Pancreas (tissue), 10 donors: ENCODE measurements at regions not wholly inside any gene's neighbourhood (a gene's known extent, or its start where the extent isn't known, plus 50 kb on each side); places are given as distances from the start of the nearest gene placed in this dataset.

ENCODE experiments used
- ATAC-seq, 4 donors: fragments of 200-7000 bp; cut with Tn5 transposase; one replicate each; pipeline versions ENCODE4 v1.8.0 to v1.9.1; 2020; ENCODE audit warnings: mild to moderate bottlenecking in 4 of 4, moderate library complexity in 4 of 4
- DNase-seq, 6 donors: peaks; one replicate each; pipeline ENCODE4 v3.0.0-alpha.2; 2020
- FAIRE-seq: peaks from 2 replicates; lab custom pipeline; 2012; peaks lifted over from hg19 to GRCh38; lab: Jason Lieb, UNC
- H3K27ac ChIP-seq, 4 donors: fragments of 200-600 bp; sonication (generic); 1 replicate in 3 of 4; 2 replicates in 1 of 4; pipeline versions ENCODE4 v1.5.0 to v1.8.0; 2020
- H3K27me3 ChIP-seq, 4 donors: fragments of 200-600 bp; one replicate each; pipeline ENCODE4 v1.8.0; 2021
- H3K36me3 ChIP-seq, 3 donors: fragments of 200-600 bp; sonication (generic) in 1 of 3; one replicate each; pipeline versions ENCODE4 v1.5.0 to v1.8.0; 2020 to 2021
- H3K4me1 ChIP-seq, 3 donors: fragments of 200-600 bp; one replicate each; pipeline ENCODE4 v1.8.0; 2021
- H3K4me3 ChIP-seq, 4 donors: fragments of 200-600 bp; sonication (generic) in 2 of 4; one replicate each; pipeline versions ENCODE4 v1.5.0 to v1.8.0; 2020 to 2021
- H3K9me3 ChIP-seq, 4 donors: fragments of 200-600 bp; one replicate each; pipeline ENCODE4 v1.8.0; 2021
- WGBS, 2 donors: extraction: QIAGEN DNeasy Blood & Tissue Kit; methylation state at CpG; one replicate each; pipeline ENCODE4 v1.1.7; 2013; 5-methylcytosine and 5-hydroxymethylcytosine counted together
- intact Hi-C, 3 donors: fragments of 100-400 bp; cut with DNase I; formaldehyde crosslinking; loops; one replicate each; pipeline versions ENCODE4 v1.11.1 to v1.14.2; 2022
- TF ChIP-seq, protein P1 (sequence below), 4 donors: fragments of 200-600 bp; sonication (generic) in 3 of 4; IDR thresholded peaks; one replicate each; pipeline versions ENCODE4 v1.5.0 to v1.8.0; 2021; ENCODE audit warnings: antibody characterized with exemption in 4 of 4
- donor health status: healthy with polysubstance abuse.
- donor health status: DM: no; HTN: no; CAD: no; lungs with moderate emphysema.
- donor health status: DM: no; HTN: no; CAD: no.
- donor health status: control.
- donor health status: control.
- donor health status: Bipolar disorder and iron deficiency.
- donor health status: DM: yes; HTN: yes; CAD: no.
- donor health status: DM: no; HTN: no; CAD: no.
- donor health status: DM: no; HTN: no; CAD: no.
- donor health status: DM: yes; HTN: yes; CAD: no.

DNA sequence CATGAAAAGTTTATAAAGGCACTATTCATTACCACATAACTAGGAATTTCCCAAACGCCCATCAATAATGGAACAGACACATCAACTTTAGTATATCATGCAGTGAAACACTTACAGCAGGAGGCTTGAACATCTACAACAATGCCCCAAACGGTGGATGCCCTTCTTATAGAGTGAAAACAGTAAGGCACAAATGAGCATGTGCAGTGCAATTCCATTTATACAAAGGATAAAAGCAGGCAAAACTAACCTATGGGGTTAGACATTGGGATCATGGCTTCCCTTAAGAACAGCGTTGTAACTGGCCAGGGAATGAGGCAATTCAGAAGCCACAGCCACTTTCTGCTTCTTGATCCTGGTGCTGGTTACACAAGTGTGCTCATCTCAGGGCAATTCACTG lies 1363.0 kb downstream of the TBC1D22A start:
- TF ChIP-seq, protein P1, sequence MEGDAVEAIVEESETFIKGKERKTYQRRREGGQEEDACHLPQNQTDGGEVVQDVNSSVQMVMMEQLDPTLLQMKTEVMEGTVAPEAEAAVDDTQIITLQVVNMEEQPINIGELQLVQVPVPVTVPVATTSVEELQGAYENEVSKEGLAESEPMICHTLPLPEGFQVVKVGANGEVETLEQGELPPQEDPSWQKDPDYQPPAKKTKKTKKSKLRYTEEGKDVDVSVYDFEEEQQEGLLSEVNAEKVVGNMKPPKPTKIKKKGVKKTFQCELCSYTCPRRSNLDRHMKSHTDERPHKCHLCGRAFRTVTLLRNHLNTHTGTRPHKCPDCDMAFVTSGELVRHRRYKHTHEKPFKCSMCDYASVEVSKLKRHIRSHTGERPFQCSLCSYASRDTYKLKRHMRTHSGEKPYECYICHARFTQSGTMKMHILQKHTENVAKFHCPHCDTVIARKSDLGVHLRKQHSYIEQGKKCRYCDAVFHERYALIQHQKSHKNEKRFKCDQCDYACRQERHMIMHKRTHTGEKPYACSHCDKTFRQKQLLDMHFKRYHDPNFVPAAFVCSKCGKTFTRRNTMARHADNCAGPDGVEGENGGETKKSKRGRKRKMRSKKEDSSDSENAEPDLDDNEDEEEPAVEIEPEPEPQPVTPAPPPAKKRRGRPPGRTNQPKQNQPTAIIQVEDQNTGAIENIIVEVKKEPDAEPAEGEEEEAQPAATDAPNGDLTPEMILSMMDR (IDR thresholded peaks at IDR 0.05): no peak
- intact Hi-C loops: no loop called here
- DNase-seq (no peak), ATAC-seq (no peak), FAIRE-seq (no peak)
- no peaks in the 10 kb centered on the region for H3K36me3 ChIP-seq
- WGBS, 2 donors: 40 to 41% methylated on average over 3 of the region's 3 CpGs
- no peak overlapping the region for H3K27ac ChIP-seq
- H3K27me3 ChIP-seq: peaks cover 0 to 2% (median 0%) of the 10 kb centered on the region in 4 donors
- no peak overlapping the region for H3K4me3 ChIP-seq
- H3K4me1 ChIP-seq: no peaks in the 10 kb centered on the region
- H3K9me3 ChIP-seq: no peaks in the 10 kb centered on the region

DNA sequence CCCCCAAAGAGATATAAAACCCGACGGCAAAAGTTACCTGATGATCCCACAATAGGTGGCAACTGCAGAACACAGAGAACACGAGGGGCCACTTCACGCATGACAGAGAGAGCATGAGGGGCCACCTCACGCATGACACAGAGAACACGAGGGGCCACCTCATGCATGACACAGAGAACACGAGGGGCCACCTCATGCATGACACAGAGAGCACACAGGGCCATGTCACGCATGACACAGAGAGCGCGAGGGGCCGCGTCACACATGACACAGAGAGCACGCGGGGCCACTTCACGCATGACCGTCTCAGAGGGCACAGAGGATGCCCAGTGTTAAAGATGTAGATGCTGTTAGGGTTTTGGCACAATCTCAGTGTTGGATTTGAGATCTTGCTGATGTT lies 1359.5 kb downstream of the TBC1D22A start:
- peaks cover 0 to 2% (median 0%) of the 10 kb centered on the region in 4 donors for H3K27me3 ChIP-seq
- H3K4me1 ChIP-seq: no peaks in the 10 kb centered on the region
- TF ChIP-seq, protein P1 (IDR thresholded peaks at IDR 0.05): no peak
- H3K27ac ChIP-seq: no peak overlapping the region
- intact Hi-C loops: no loop called here
- H3K4me3 ChIP-seq: no peak overlapping the region
- no peak for DNase-seq
- ATAC-seq: no peak
- no peaks in the 10 kb centered on the region for H3K9me3 ChIP-seq
- no peak for FAIRE-seq
- no peaks in the 10 kb centered on the region for H3K36me3 ChIP-seq
- 76 to 86% methylated on average over 16 of the region's 16 CpGs for WGBS, 2 donors

DNA sequence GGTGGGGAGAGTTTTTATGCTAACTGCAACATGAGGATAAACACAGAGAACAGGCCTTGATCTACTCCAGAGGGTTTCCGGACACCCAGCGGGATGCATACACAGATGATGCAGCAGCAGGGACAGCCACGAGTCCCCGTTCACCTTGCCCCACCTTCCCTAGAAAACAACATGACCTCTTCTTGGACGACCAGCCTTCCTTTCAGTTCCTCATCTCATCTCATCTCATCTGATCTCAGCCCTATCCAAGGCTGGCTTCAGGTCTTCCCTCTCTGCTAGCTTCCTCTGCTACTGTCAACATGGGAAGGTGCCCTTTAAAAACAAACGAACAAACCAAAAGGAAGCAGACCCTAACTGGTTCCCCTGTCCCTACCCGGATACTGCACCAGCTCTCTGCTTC lies 1356.2 kb downstream of the TBC1D22A start:
- 41 to 58% methylated on average over 7 of the region's 7 CpGs for WGBS, 2 donors
- Histone ChIP-seq H3K27ac (no peak overlapping the region), H3K36me3 (no peaks in the 10 kb centered on the region), H3K27me3 (no peaks in the 10 kb centered on the region), H3K4me1 (no peaks in the 10 kb centered on the region), H3K4me3 (no peak overlapping the region), H3K9me3 (no peaks in the 10 kb centered on the region)
- TF ChIP-seq, protein P1 (IDR thresholded peaks at IDR 0.05): no peak
- intact Hi-C loops: no loop called here
- FAIRE-seq: no peak
- DNase-seq: no peak
- no peak for ATAC-seq

DNA sequence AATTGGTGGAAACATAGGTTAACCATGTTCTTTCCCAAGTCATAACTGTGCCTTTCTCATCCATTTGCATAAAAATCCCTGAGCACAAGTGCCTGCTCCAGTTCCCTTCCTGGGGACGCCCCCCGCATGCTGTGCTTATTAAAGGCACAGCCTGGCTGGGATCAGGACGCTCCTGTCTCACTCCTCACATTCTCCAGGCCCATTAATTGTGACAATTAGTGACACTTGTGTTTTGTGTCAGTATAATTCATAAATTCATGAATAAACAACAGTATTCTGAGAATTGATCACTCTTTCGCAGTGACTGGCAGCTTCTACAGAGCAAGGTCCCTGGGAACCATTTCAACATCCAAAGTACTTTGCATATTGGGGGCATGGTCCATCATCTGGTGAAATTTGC lies 1354.4 kb downstream of the TBC1D22A start:
- Histone ChIP-seq H3K27me3 (no peaks in the 10 kb centered on the region), H3K4me3 (no peak overlapping the region), H3K36me3 (no peaks in the 10 kb centered on the region), H3K4me1 (no peaks in the 10 kb centered on the region), H3K27ac (no peak overlapping the region), H3K9me3 (no peaks in the 10 kb centered on the region)
- no peak for ATAC-seq
- TF ChIP-seq, protein P1 (IDR thresholded peaks at IDR 0.05): no peak
- intact Hi-C loops: no loop called here
- no peak for FAIRE-seq
- 48 to 59% methylated on average over 4 of the region's 4 CpGs for WGBS, 2 donors
- DNase-seq: no peak

DNA sequence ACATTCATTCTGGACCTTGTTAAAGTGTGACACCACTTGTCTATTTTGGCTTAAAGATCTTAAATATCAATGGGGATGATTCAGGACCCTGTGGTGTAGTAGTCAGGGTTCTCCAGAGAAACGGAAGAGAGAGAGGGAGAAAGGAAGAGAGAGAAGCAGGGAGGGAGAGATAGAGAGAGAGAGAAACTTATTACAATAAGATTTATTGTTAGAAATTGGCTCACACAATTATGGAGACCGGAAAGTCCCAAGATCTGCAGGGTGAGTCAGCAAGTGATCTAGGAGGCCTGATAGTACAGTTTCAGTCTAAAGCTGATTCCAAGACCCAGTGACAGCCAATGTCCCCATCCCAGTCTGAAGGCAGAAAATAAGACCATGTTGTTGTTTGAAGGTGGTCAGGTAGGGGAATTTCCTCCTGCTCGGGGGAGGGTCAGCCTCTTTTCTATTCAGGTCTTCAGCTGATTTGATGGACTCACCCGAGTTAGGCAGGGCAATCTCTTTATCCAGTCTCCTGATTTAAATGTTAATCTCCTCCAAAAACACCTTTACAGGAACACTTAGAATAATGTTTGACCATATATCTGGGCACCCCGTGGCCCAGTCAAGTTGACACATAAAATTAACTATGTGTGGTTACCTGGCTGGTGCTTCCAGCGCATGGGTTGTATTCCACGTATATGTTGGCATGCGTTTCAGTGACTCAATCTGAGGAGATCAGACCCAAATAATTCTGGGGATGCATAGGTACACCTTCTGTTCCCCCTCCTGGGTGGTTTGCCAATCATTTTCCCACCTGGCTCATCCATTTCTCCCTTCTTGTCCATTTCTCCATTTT lies 1350.5 kb downstream of the TBC1D22A start:
- intact Hi-C loops: no loop called here
- Histone ChIP-seq H3K27ac (peak overlapping the region in 1 of 4 donors; percentile 34), H3K9me3 (peaks cover 0 to 6% (median 0%) of the 10 kb centered on the region in 4 donors), H3K27me3 (peaks cover 0 to 6% (median 2%) of the 10 kb centered on the region in 4 donors), H3K4me3 (no peak overlapping the region), H3K36me3 (no peaks in the 10 kb centered on the region), H3K4me1 (no peaks in the 10 kb centered on the region)
- peak in 2 of 4 donors; percentile 38 to 79 for ATAC-seq
- TF ChIP-seq, protein P1 (IDR thresholded peaks at IDR 0.05): no peak
- no peak for DNase-seq
- 48 to 54% methylated on average over 8 of the region's 8 CpGs for WGBS, 2 donors
- no peak for FAIRE-seq
